Pancreas (tissue), 10 donors: ENCODE measurements at regions not wholly inside any gene's neighbourhood (a gene's known extent, or its start where the extent isn't known, plus 50 kb on each side); places are given as distances from the start of the nearest gene placed in this dataset.
A peak's percentile ranks its signal among the peaks of the same experiment; 100 is the strongest.

Experiments used
- ATAC-seq, 4 donors: fragments of 200-7000 bp; cut with Tn5 transposase; one replicate each; pipeline versions ENCODE4 v1.8.0 to v1.9.1; 2020; ENCODE audit warnings: mild to moderate bottlenecking in 4 of 4, moderate library complexity in 4 of 4
- DNase-seq, 6 donors: peaks; one replicate each; pipeline ENCODE4 v3.0.0-alpha.2; 2020
- FAIRE-seq: peaks from 2 replicates; lab custom pipeline; 2012; peaks lifted over from hg19 to GRCh38; lab: Jason Lieb, UNC
- H3K27ac ChIP-seq, 4 donors: fragments of 200-600 bp; sonication (generic); 1 replicate in 3 of 4; 2 replicates in 1 of 4; pipeline versions ENCODE4 v1.5.0 to v1.8.0; 2020
- H3K27me3 ChIP-seq, 4 donors: fragments of 200-600 bp; one replicate each; pipeline ENCODE4 v1.8.0; 2021
- H3K36me3 ChIP-seq, 3 donors: fragments of 200-600 bp; sonication (generic) in 1 of 3; one replicate each; pipeline versions ENCODE4 v1.5.0 to v1.8.0; 2020 to 2021
- H3K4me1 ChIP-seq, 3 donors: fragments of 200-600 bp; one replicate each; pipeline ENCODE4 v1.8.0; 2021
- H3K4me3 ChIP-seq, 4 donors: fragments of 200-600 bp; sonication (generic) in 2 of 4; one replicate each; pipeline versions ENCODE4 v1.5.0 to v1.8.0; 2020 to 2021
- H3K9me3 ChIP-seq, 4 donors: fragments of 200-600 bp; one replicate each; pipeline ENCODE4 v1.8.0; 2021
- WGBS, 2 donors: extraction: QIAGEN DNeasy Blood & Tissue Kit; methylation state at CpG; one replicate each; pipeline ENCODE4 v1.1.7; 2013; 5-methylcytosine and 5-hydroxymethylcytosine counted together
- intact Hi-C, 3 donors: fragments of 100-400 bp; cut with DNase I; formaldehyde crosslinking; loops; one replicate each; pipeline versions ENCODE4 v1.11.1 to v1.14.2; 2022
- TF ChIP-seq, protein P1 (sequence below), 4 donors: fragments of 200-600 bp; sonication (generic) in 3 of 4; IDR thresholded peaks; one replicate each; pipeline versions ENCODE4 v1.5.0 to v1.8.0; 2021; ENCODE audit warnings: antibody characterized with exemption in 4 of 4
- donor health status: healthy with polysubstance abuse.
- donor health status: DM: no; HTN: no; CAD: no; lungs with moderate emphysema.
- donor health status: DM: no; HTN: no; CAD: no.
- donor health status: control.
- donor health status: control.
- donor health status: Bipolar disorder and iron deficiency.
- donor health status: DM: yes; HTN: yes; CAD: no.
- donor health status: DM: no; HTN: no; CAD: no.
- donor health status: DM: no; HTN: no; CAD: no.
- donor health status: DM: yes; HTN: yes; CAD: no.

DNA sequence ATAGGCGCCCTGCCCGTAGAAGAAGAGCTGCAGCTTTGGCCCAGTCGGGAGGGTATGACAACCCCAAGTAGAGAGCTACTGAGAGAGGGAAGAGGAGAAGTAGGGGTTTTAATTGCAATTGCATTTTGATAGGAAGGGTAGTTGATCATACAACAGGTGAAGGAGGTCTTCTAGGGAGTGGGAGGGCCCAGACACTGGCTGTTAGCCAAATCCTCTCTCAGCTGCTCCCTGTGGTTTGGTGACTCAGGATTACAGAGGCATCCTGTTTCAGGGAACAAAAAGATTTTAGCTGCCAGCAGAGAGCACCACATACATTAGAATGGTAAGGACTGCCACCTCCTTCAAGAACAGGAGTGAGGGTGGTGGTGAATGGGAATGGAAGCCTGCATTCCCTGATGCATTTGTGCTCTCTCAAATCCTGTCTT is 408.9 kb upstream of the THBS1 start:
- FAIRE-seq (no peak), ATAC-seq (peak; percentile 83 to 97 (median 94)), DNase-seq (peak in 5 of 6 donors; percentile 31 to 63 (median 55))
- TF ChIP-seq, protein P1, sequence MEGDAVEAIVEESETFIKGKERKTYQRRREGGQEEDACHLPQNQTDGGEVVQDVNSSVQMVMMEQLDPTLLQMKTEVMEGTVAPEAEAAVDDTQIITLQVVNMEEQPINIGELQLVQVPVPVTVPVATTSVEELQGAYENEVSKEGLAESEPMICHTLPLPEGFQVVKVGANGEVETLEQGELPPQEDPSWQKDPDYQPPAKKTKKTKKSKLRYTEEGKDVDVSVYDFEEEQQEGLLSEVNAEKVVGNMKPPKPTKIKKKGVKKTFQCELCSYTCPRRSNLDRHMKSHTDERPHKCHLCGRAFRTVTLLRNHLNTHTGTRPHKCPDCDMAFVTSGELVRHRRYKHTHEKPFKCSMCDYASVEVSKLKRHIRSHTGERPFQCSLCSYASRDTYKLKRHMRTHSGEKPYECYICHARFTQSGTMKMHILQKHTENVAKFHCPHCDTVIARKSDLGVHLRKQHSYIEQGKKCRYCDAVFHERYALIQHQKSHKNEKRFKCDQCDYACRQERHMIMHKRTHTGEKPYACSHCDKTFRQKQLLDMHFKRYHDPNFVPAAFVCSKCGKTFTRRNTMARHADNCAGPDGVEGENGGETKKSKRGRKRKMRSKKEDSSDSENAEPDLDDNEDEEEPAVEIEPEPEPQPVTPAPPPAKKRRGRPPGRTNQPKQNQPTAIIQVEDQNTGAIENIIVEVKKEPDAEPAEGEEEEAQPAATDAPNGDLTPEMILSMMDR (IDR thresholded peaks at IDR 0.05) = peak in 2 of 4 donors; percentile 9 to 10
- Histone ChIP-seq H3K36me3 (no peaks in the 10 kb centered on the region), H3K27ac (peak overlapping the region in 1 of 4 donors; percentile 7), H3K9me3 (no peaks in the 10 kb centered on the region), H3K4me1 (peaks cover 0 to 6% (median 0%) of the 10 kb centered on the region in 3 donors), H3K4me3 (no peak overlapping the region), H3K27me3 (no peaks in the 10 kb centered on the region)
- whole genome bisulfite sequencing, 2 donors = 93 to 100% methylated on average over 3 of the region's 3 CpGs
- intact Hi-C loops = loop anchor here in 1 of 3 donors (5.0 kb wide), 1 partner anchor 405 kb away; no protein-coding TSS in a partner anchor

DNA sequence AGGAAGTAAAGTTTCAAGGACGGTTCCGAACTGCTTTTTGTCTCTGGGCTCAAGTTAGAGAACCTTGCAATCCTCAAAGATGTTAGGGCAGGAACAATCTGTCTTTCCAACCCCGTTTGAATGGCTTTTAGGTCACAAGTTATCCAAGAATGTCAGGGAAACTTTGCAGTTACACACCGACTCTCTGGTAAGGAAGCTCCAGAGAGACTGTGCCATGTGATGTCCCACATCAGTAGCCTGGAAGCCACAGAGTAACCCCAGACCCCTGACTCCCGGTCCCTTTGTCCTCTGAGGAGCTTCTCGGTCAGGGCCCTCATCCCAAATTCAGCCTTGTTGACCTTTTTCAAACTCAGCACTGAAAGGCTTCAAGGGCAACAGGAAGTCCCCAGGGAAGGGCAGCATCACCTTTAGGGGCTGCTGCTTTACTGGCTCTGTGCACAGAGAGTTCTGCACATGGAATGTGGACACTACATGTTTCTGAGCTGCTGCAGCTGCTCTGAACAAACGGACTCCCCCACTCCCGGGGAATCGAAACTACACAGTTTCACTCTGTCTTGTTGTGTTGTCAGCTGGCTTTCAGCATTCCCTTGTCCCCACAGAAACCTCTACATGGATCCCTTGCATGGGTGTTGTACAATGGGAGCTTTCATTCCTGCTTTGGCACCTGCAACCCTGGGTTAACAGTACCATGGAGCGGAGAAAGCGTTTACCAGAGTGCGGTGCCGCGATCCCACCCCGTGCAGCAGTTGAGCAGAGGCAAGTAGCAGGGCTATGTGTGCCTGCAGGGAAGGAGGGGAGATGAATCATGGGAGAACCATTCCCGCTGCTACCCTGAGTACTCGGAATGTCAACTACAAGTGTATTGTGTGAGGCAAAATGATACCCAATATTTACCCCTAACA is 408.2 kb upstream of the THBS1 start:
- peak overlapping the region in 2 of 4 donors; percentile 7 to 61 for H3K27ac ChIP-seq
- H3K4me1 ChIP-seq = peaks cover 0 to 6% (median 0%) of the 10 kb centered on the region in 3 donors
- peak; percentile 37 to 68 (median 66) for ATAC-seq
- intact Hi-C loops = loop anchor here in 1 of 3 donors (5.0 kb wide), 1 partner anchor 405 kb away; no protein-coding TSS in a partner anchor
- H3K36me3 ChIP-seq = no peaks in the 10 kb centered on the region
- FAIRE-seq = no peak
- TF ChIP-seq, protein P1 (IDR thresholded peaks at IDR 0.05) = no peak
- peak in 2 of 6 donors; percentile 13 to 14 for DNase-seq
- H3K27me3 ChIP-seq = no peaks in the 10 kb centered on the region
- H3K4me3 ChIP-seq = no peak overlapping the region
- WGBS, 2 donors = 65 to 75% methylated on average over 17 of the region's 17 CpGs
- no peaks in the 10 kb centered on the region for H3K9me3 ChIP-seq

DNA sequence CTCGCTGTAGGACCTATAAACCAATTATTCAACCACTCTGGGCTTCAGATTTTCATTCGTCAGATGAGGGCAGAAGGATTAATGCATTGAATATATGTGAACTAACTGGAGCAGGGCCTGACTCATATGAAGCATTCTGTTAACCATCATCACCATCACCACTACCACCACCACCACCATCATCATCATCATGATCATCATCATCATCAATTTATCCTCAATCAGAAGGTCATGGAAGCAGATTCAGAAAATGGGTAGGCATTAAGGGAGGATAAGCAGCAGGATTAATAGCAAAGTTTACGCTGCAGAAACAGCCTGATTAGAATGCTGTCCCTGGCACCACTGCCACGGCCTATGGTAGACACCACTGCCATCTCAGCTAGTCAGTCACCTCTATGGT is 407.5 kb upstream of the THBS1 start:
- peak overlapping the region in 2 of 4 donors; percentile 7 to 61 for H3K27ac ChIP-seq

DNA sequence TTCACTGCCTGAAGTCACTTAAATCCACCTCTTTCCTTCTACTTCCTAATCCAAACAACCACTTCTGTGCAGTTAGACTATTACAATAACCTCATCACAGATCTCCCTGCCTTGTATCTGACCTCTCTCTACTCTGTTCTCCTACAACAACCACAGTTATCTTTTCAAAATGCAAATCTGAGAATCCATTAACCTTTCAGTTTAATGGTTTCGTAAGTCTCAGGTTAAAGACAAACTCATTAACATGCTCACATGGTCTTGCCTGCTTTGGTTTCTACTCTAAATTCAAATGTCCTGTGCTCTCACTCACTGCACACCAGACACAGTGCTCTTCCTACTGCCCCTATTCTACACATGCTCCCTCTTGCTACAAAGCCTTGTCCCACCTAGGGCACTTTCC is 406.5 kb upstream of the THBS1 start:
- no peak overlapping the region for H3K27ac ChIP-seq
- 74 to 75% methylated on average over 1 of the region's 1 CpG for WGBS, 2 donors
- no peaks in the 10 kb centered on the region for H3K9me3 ChIP-seq
- TF ChIP-seq, protein P1 (IDR thresholded peaks at IDR 0.05) = no peak
- H3K4me3 ChIP-seq = no peak overlapping the region
- FAIRE-seq = no peak
- no peak for ATAC-seq
- intact Hi-C loops = loop anchor here in 1 of 3 donors (5.0 kb wide), 1 partner anchor 403 kb away; no protein-coding TSS in a partner anchor
- H3K36me3 ChIP-seq = no peaks in the 10 kb centered on the region
- no peaks in the 10 kb centered on the region for H3K27me3 ChIP-seq
- DNase-seq = no peak
- H3K4me1 ChIP-seq = peaks cover 0 to 6% (median 0%) of the 10 kb centered on the region in 3 donors

More for the DNA sequence above, 407.5 kb upstream of the THBS1 start:
- no peak for ATAC-seq
- H3K27me3 ChIP-seq = no peaks in the 10 kb centered on the region
- 91 to 95% methylated on average over 4 of the region's 4 CpGs for WGBS, 2 donors
- FAIRE-seq = no peak
- no peak for DNase-seq
- no peak overlapping the region for H3K4me3 ChIP-seq
- H3K4me1 ChIP-seq = peaks cover 0 to 6% (median 0%) of the 10 kb centered on the region in 3 donors
- H3K9me3 ChIP-seq = no peaks in the 10 kb centered on the region
- intact Hi-C loops = loop anchor here in 1 of 3 donors (5.0 kb wide), 1 partner anchor 404 kb away; no protein-coding TSS in a partner anchor
- TF ChIP-seq, protein P1 (IDR thresholded peaks at IDR 0.05) = no peak
- H3K36me3 ChIP-seq = no peaks in the 10 kb centered on the region
